ENCODE measurements at regions not wholly inside any gene's neighbourhood (a gene's known extent, or its start where the extent isn't known, plus 50 kb on each side); places are given as distances from the start of the nearest gene placed in this dataset.
"Not testable (repeated sequence)": the region's sequence is repeated elsewhere in the genome, so short reads cannot be mapped to it uniquely, and the experiment has no call there.

- not testable (repeated sequence) for DNase-seq
Measured at GRCh38 chr15:44904651-44905340, 51.7 kb upstream of the TERB2 start.

All from amygdala (tissue), 56 donors.